Liver (tissue), 8 donors: ENCODE measurements at regions not wholly inside any gene's neighbourhood (a gene's known extent, or its start where the extent isn't known, plus 50 kb on each side); places are given as distances from the start of the nearest gene placed in this dataset.

Experiments used
- DNase-seq: peaks from one replicate; pipeline ENCODE4 v3.0.0-alpha.2; 2017; ENCODE audit warnings: low spot score
- H3K27ac ChIP-seq, 2 donors: one replicate each; pipeline ENCODE4 v1.7.0; 2013; ENCODE audit warnings: inconsistent platforms in 2 of 2, low read length in 2 of 2, control low read depth in 1 of 2, low read depth in 1 of 2, mild to moderate bottlenecking in 1 of 2
- H3K27me3 ChIP-seq, 4 donors: one replicate each; pipeline versions ENCODE4 v1.6.1 to v1.7.0; 2013; ENCODE audit warnings: low read length in 3 of 4, inconsistent platforms in 1 of 4, mild to moderate bottlenecking in 1 of 4, moderate library complexity in 1 of 4; ENCODE audit not compliant: control insufficient read depth in 4 of 4, insufficient read depth in 4 of 4
- H3K36me3 ChIP-seq, 4 donors: one replicate each; pipeline versions ENCODE4 v1.6.1 to v1.7.0; 2013; ENCODE audit warnings: low read length in 3 of 4, mild to moderate bottlenecking in 3 of 4, low read depth in 1 of 4, moderate library complexity in 1 of 4; ENCODE audit not compliant: control insufficient read depth in 4 of 4, insufficient read depth in 3 of 4
- H3K4me1 ChIP-seq, 4 donors: one replicate each; pipeline versions ENCODE4 v1.6.1 to v1.7.0; 2013; ENCODE audit warnings: low read length in 3 of 4, mild to moderate bottlenecking in 3 of 4, moderate library complexity in 1 of 4; ENCODE audit not compliant: control insufficient read depth in 4 of 4, insufficient read depth in 4 of 4
- H3K4me3 ChIP-seq, 3 donors: one replicate each; pipeline versions ENCODE4 v1.6.1 to v1.7.0; 2013; ENCODE audit warnings: low read length in 3 of 3, control low read depth in 1 of 3, low read depth in 1 of 3, mild to moderate bottlenecking in 1 of 3
- H3K9ac ChIP-seq, 2 donors: one replicate each; pipeline ENCODE4 v1.7.0; 2013; ENCODE audit warnings: low read length in 2 of 2, mild to moderate bottlenecking in 2 of 2, moderate library complexity in 2 of 2, control low read depth in 1 of 2, low read depth in 1 of 2
- H3K9me3 ChIP-seq, 4 donors: one replicate each; pipeline versions ENCODE4 v1.6.1 to v1.7.0; 2013; ENCODE audit warnings: low read length in 3 of 4; ENCODE audit not compliant: control insufficient read depth in 4 of 4
- EGR1 ChIP-seq, 2 donors: IDR thresholded peaks; 2 replicates each; pipeline ENCODE4 v1.6.1; 2016 to 2018; ENCODE audit warnings: antibody characterized with exemption in 2 of 2, low read depth in 2 of 2
- FOXA1 ChIP-seq: IDR thresholded peaks from 2 replicates; pipeline ENCODE4 v1.6.1; 2016; ENCODE audit warnings: antibody characterized with exemption
- FOXA2 ChIP-seq: IDR thresholded peaks from 2 replicates; pipeline ENCODE4 v1.6.1; 2016; ENCODE audit warnings: antibody characterized with exemption
- GABPA ChIP-seq, 2 donors: IDR thresholded peaks in 1 of 2; conservative IDR thresholded peaks in 1 of 2; 2 replicates each; pipeline ENCODE4 v1.6.1; 2016; ENCODE audit warnings: antibody characterized with exemption in 2 of 2, mild to moderate bottlenecking in 1 of 2, moderate library complexity in 1 of 2
- HNF4A ChIP-seq, 2 donors: conservative IDR thresholded peaks; 2 replicates each; pipeline ENCODE4 v1.6.1; 2016; ENCODE audit warnings: antibody characterized with exemption in 2 of 2, mild to moderate bottlenecking in 2 of 2
- HNF4G ChIP-seq: IDR thresholded peaks from 2 replicates; pipeline ENCODE4 v1.6.1; 2016; ENCODE audit warnings: antibody characterized with exemption
- JUND ChIP-seq, 2 donors: IDR thresholded peaks; 2 replicates each; pipeline ENCODE4 v1.6.1; 2016; ENCODE audit warnings: antibody characterized with exemption in 2 of 2
- NR2F2 ChIP-seq: IDR thresholded peaks from 2 replicates; pipeline ENCODE4 v1.6.1; 2016; ENCODE audit warnings: antibody characterized with exemption
- RAD21 ChIP-seq, 2 donors: IDR thresholded peaks; 2 replicates each; pipeline ENCODE4 v1.6.1; 2016; ENCODE audit warnings: antibody characterized with exemption in 2 of 2, mild to moderate bottlenecking in 2 of 2
- RXRA ChIP-seq, 2 donors: IDR thresholded peaks; 2 replicates each; pipeline ENCODE4 v1.6.1; 2017 to 2018; ENCODE audit warnings: antibody characterized with exemption in 2 of 2, mild to moderate bottlenecking in 1 of 2
- SP1 ChIP-seq: IDR thresholded peaks from 2 replicates; pipeline ENCODE4 v1.6.1; 2018; ENCODE audit warnings: antibody characterized with exemption, mild to moderate bottlenecking
- TAF1 ChIP-seq: conservative IDR thresholded peaks from 2 replicates; pipeline ENCODE4 v1.6.1; 2016; ENCODE audit warnings: antibody characterized with exemption, mild to moderate bottlenecking
- YY1 ChIP-seq: IDR thresholded peaks from 2 replicates; pipeline ENCODE4 v1.6.1; 2016; ENCODE audit warnings: antibody characterized with exemption, mild to moderate bottlenecking
- WGBS: extraction: QIAGEN DNeasy Blood & Tissue Kit; methylation state at CpG from one replicate; pipeline ENCODE4 v1.1.7; 2013; 5-methylcytosine and 5-hydroxymethylcytosine counted together
- TF ChIP-seq, protein P1 (sequence below): IDR thresholded peaks from 2 replicates; pipeline ENCODE4 v1.6.1; 2016; ENCODE audit warnings: antibody characterized with exemption
- TF ChIP-seq, protein P2 (sequence below): IDR thresholded peaks from 2 replicates; pipeline ENCODE4 v1.6.1; 2016; ENCODE audit warnings: antibody characterized with exemption
- TF ChIP-seq, protein P3 (sequence below): IDR thresholded peaks from 2 replicates; pipeline ENCODE4 v1.6.1; 2016; ENCODE audit warnings: antibody characterized with exemption
- TF ChIP-seq, protein P4 (sequence below): IDR thresholded peaks from 2 replicates; pipeline ENCODE4 v1.6.1; 2016; ENCODE audit warnings: antibody characterized with exemption, mild to moderate bottlenecking
- TF ChIP-seq, protein P5 (sequence below): fragments of 150-350 bp; IDR thresholded peaks from 2 replicates; pipeline ENCODE4 v1.5.1; 2017; ENCODE audit warnings: improper control_type of control experiment, low read depth, low read length; ENCODE audit not compliant: missing input control
- donor health status: healthy.
- donor health status: healthy.
- donor health status: healthy.
- donor health status: healthy.
- donor health status: healthy.

DNA sequence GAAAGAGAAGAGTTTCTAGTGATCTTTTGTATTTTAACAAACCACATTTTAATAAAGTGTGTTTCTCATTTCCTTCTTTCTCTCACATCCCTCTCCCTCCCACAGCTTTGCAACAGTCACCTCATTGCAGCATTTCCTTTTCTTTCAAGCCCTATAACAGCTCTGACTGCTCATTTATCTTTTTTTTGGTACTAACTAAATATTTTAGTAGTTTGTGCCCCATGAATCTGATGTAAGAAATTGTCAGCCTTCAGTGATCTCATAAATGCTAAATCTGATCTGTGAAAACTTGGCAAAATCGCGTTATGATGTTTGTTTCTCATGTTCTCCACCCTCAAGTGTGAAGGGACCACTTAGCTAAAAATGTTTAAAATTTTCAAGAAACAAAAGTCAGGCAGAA lies 258.5 kb upstream of the SLIT2 start:
- 63% methylated on average over 2 of the region's 2 CpGs for WGBS
- TF ChIP-seq YY1 = no peak
- TF ChIP-seq, protein P1, sequence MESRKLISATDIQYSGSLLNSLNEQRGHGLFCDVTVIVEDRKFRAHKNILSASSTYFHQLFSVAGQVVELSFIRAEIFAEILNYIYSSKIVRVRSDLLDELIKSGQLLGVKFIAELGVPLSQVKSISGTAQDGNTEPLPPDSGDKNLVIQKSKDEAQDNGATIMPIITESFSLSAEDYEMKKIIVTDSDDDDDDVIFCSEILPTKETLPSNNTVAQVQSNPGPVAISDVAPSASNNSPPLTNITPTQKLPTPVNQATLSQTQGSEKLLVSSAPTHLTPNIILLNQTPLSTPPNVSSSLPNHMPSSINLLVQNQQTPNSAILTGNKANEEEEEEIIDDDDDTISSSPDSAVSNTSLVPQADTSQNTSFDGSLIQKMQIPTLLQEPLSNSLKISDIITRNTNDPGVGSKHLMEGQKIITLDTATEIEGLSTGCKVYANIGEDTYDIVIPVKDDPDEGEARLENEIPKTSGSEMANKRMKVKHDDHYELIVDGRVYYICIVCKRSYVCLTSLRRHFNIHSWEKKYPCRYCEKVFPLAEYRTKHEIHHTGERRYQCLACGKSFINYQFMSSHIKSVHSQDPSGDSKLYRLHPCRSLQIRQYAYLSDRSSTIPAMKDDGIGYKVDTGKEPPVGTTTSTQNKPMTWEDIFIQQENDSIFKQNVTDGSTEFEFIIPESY = no peak
- no peak for TF ChIP-seq HNF4A (conservative IDR thresholded peaks at IDR 0.05)
- TF ChIP-seq TAF1 = no peak
- TF ChIP-seq GABPA (IDR thresholded peaks at IDR 0.05 in 1 of 2, conservative IDR thresholded peaks at IDR 0.05 in 1 of 2) = no peak
- no peak for TF ChIP-seq JUND (IDR thresholded peaks at IDR 0.05)
- no peak for TF ChIP-seq FOXA2
- no peak for TF ChIP-seq HNF4G
- no peak for TF ChIP-seq RAD21 (IDR thresholded peaks at IDR 0.05)
- no peak for TF ChIP-seq NR2F2
- no peak for TF ChIP-seq SP1
- TF ChIP-seq EGR1 (IDR thresholded peaks at IDR 0.05; ENCODE audit: low read depth in 2 of 2) = no peak
- TF ChIP-seq, protein P2, sequence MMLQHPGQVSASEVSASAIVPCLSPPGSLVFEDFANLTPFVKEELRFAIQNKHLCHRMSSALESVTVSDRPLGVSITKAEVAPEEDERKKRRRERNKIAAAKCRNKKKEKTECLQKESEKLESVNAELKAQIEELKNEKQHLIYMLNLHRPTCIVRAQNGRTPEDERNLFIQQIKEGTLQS = no peak
- TF ChIP-seq, protein P3, sequence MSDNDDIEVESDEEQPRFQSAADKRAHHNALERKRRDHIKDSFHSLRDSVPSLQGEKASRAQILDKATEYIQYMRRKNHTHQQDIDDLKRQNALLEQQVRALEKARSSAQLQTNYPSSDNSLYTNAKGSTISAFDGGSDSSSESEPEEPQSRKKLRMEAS = no peak
- TF ChIP-seq RXRA (IDR thresholded peaks at IDR 0.05) = no peak
- TF ChIP-seq, protein P4, sequence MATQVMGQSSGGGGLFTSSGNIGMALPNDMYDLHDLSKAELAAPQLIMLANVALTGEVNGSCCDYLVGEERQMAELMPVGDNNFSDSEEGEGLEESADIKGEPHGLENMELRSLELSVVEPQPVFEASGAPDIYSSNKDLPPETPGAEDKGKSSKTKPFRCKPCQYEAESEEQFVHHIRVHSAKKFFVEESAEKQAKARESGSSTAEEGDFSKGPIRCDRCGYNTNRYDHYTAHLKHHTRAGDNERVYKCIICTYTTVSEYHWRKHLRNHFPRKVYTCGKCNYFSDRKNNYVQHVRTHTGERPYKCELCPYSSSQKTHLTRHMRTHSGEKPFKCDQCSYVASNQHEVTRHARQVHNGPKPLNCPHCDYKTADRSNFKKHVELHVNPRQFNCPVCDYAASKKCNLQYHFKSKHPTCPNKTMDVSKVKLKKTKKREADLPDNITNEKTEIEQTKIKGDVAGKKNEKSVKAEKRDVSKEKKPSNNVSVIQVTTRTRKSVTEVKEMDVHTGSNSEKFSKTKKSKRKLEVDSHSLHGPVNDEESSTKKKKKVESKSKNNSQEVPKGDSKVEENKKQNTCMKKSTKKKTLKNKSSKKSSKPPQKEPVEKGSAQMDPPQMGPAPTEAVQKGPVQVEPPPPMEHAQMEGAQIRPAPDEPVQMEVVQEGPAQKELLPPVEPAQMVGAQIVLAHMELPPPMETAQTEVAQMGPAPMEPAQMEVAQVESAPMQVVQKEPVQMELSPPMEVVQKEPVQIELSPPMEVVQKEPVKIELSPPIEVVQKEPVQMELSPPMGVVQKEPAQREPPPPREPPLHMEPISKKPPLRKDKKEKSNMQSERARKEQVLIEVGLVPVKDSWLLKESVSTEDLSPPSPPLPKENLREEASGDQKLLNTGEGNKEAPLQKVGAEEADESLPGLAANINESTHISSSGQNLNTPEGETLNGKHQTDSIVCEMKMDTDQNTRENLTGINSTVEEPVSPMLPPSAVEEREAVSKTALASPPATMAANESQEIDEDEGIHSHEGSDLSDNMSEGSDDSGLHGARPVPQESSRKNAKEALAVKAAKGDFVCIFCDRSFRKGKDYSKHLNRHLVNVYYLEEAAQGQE = no peak
- TF ChIP-seq, protein P5, sequence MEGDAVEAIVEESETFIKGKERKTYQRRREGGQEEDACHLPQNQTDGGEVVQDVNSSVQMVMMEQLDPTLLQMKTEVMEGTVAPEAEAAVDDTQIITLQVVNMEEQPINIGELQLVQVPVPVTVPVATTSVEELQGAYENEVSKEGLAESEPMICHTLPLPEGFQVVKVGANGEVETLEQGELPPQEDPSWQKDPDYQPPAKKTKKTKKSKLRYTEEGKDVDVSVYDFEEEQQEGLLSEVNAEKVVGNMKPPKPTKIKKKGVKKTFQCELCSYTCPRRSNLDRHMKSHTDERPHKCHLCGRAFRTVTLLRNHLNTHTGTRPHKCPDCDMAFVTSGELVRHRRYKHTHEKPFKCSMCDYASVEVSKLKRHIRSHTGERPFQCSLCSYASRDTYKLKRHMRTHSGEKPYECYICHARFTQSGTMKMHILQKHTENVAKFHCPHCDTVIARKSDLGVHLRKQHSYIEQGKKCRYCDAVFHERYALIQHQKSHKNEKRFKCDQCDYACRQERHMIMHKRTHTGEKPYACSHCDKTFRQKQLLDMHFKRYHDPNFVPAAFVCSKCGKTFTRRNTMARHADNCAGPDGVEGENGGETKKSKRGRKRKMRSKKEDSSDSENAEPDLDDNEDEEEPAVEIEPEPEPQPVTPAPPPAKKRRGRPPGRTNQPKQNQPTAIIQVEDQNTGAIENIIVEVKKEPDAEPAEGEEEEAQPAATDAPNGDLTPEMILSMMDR = no peak
- TF ChIP-seq FOXA1 = no peak
- Histone ChIP-seq H3K27ac (no peak overlapping the region), H3K27me3 (peaks cover 0 to 5% (median 0%) of the 10 kb centered on the region in 4 donors), H3K9me3 (peaks cover 0 to 2% (median 0%) of the 10 kb centered on the region in 4 donors), H3K36me3 (no peaks in the 10 kb centered on the region), H3K9ac (no peak overlapping the region), H3K4me3 (no peak overlapping the region), H3K4me1 (no peaks in the 10 kb centered on the region)
- DNase-seq = no peak
